Neural cell (in vitro differentiated cells): ENCODE measurements at regions not wholly inside any gene's neighbourhood (a gene's known extent, or its start where the extent isn't known, plus 50 kb on each side); places are given as distances from the start of the nearest gene placed in this dataset.

Source experiments
- MXI1 ChIP-seq: fragments of 450-650 bp; conservative IDR thresholded peaks from 2 replicates; pipeline ENCODE4 v1.6.1; 2014; ENCODE audit warnings: antibody characterized with exemption, mild to moderate bottlenecking; ENCODE audit not compliant: poor library complexity, severe bottlenecking
- POLR2AphosphoS5 ChIP-seq: IDR thresholded peaks from 2 replicates; pipeline ENCODE4 v1.6.1; 2012
- REST ChIP-seq: IDR thresholded peaks from 2 replicates; pipeline ENCODE4 v1.6.1; 2012; ENCODE audit warnings: borderline replicate concordance
- TAF1 ChIP-seq: IDR thresholded peaks from 2 replicates; pipeline ENCODE4 v1.6.1; 2012; ENCODE audit warnings: low read depth

- no peak for TF ChIP-seq MXI1
- TF ChIP-seq REST: no peak
- TF ChIP-seq TAF1: no peak
- no peak for TF ChIP-seq POLR2AphosphoS5
Observed at GRCh38 chr5:27995867-27996266, 957.5 kb upstream of the CDH9 start.
